HCT116 (cell line): ENCODE measurements at regions not wholly inside any gene's neighbourhood (a gene's known extent, or its start where the extent isn't known, plus 50 kb on each side); places are given as distances from the start of the nearest gene placed in this dataset.

Source experiments
- ATAC-seq: fragments of 200-7000 bp; cut with Tn5 transposase; 2 replicates; pipeline ENCODE4 v1.9.1; 2020; ENCODE audit warnings: mild to moderate bottlenecking, moderate library complexity
- BruUV-seq: library from RNA; stranded (reverse); fragments of 400-500 nt; replicated peaks from 2 replicates; lab custom pipeline; 2021; lab: Mats Ljungman, UMichigan
- CTCF ChIA-PET: fragments of 300-600 bp; sonication (Branson Sonifier 250); formaldehyde crosslinking; loops from one replicate; lab custom pipeline; 2021; ENCODE audit warnings: antibody characterized with exemption; lab: Charles Lee
- POLR2A ChIA-PET: fragments of 300-600, 350-600 bp; sonication (Branson Sonifier 250); formaldehyde crosslinking; loops from one replicate; lab custom pipeline; 2021; ENCODE audit warnings: antibody characterized with exemption; lab: Charles Lee
- RAD21 ChIA-PET, 2 experiments: fragments of 300-600 bp; sonication (Branson Sonifier 250); formaldehyde crosslinking; loops; one replicate each; lab custom pipeline; 2023; ENCODE audit warnings: low total read pairs in 2 of 2; ENCODE audit not compliant: uncharacterized antibody in 2 of 2, unreplicated experiment in 2 of 2, low non-redundant PET in 1 of 2; lab: Charles Lee
- DNase-seq: peaks from one replicate; pipeline ENCODE4 v3.0.0-alpha.2; 2010; ENCODE audit warnings: low read depth, low spot score
- H2AFZ ChIP-seq: fragments of 200-600 bp; shearing (Covaris generic), sonication (generic); 2 replicates; pipeline ENCODE4 v1.6.1; 2017; ENCODE audit warnings: low read depth, mixed run types, mixed read lengths, antibody characterized with exemption, low read length; ENCODE audit not compliant: poor library complexity, severe bottlenecking
- H3K27ac ChIP-seq: 2 replicates; pipeline ENCODE4 v1.5.1; 2012; ENCODE audit warnings: low read depth, low read length
- H3K27me3 ChIP-seq: fragments of 200-600 bp; sonication (generic); 2 replicates; pipeline ENCODE4 v1.6.1; 2016; ENCODE audit warnings: mixed run types, low read length, mixed read lengths; ENCODE audit not compliant: insufficient read depth
- H3K36me3 ChIP-seq, 2 experiments: fragments of 200-500 bp in 1 of 2; fragments of 200-600 bp in 1 of 2; sonication (Bioruptor generic) in 1 of 2; sonication (generic) in 1 of 2; 2 replicates each; pipeline versions ENCODE4 v1.5.1 to v1.6.1; 2014 to 2016; ENCODE audit warnings: low read length in 2 of 2, inconsistent platforms in 1 of 2, mixed read lengths in 1 of 2, mixed run types in 1 of 2; ENCODE audit not compliant: insufficient read depth in 2 of 2, control insufficient read depth in 1 of 2
- H3K4me1 ChIP-seq, 2 experiments: fragments of 200-600 bp in 1 of 2; sonication (generic) in 1 of 2; 2 replicates each; pipeline versions ENCODE4 v1.5.1 to v1.6.1; 2012 to 2017; ENCODE audit warnings: low read length in 2 of 2, inconsistent platforms in 1 of 2, mild to moderate bottlenecking in 1 of 2, mixed read lengths in 1 of 2, mixed run types in 1 of 2, moderate library complexity in 1 of 2; ENCODE audit not compliant: insufficient read depth in 2 of 2, control insufficient read depth in 1 of 2
- H3K4me2 ChIP-seq: fragments of 200-600 bp; sonication (generic); 2 replicates; pipeline ENCODE4 v1.6.1; 2017; ENCODE audit warnings: mixed run types, low read length, mixed read lengths
- H3K4me3 ChIP-seq, 2 experiments: fragments of 200-600 bp in 1 of 2; sonication (generic) in 1 of 2; replicated peaks in 1 of 2; 2 replicates each; pipeline ENCODE4 v1.5.1; 2011 to 2016; ENCODE audit warnings: low read length in 2 of 2, control low read depth in 1 of 2, low read depth in 1 of 2, mild to moderate bottlenecking in 1 of 2, mixed read lengths in 1 of 2, mixed run types in 1 of 2
- H3K79me2 ChIP-seq: fragments of 200-600 bp; sonication (generic); 2 replicates; pipeline ENCODE4 v1.6.1; 2017; ENCODE audit warnings: mild to moderate bottlenecking, mixed run types, low read length, moderate library complexity, mixed read lengths; ENCODE audit not compliant: insufficient read depth
- H3K9ac ChIP-seq: fragments of 200-600 bp; sonication (generic); 2 replicates; pipeline ENCODE4 v1.6.1; 2016; ENCODE audit warnings: low read length, mixed read lengths
- H3K9me2 ChIP-seq: fragments of 200-600 bp; sonication (generic), shearing (Covaris generic); 2 replicates; pipeline ENCODE4 v1.6.1; 2017; ENCODE audit warnings: mixed run types, mild to moderate bottlenecking, moderate library complexity; ENCODE audit not compliant: insufficient read depth
- H3K9me3 ChIP-seq, 2 experiments: fragments of 200-500 bp in 1 of 2; fragments of 200-600 bp in 1 of 2; sonication (Bioruptor generic) in 1 of 2; sonication (generic) in 1 of 2; 2 replicates each; pipeline ENCODE4 v1.6.1; 2014 to 2017; ENCODE audit warnings: low read length in 2 of 2, mixed read lengths in 2 of 2, inconsistent platforms in 1 of 2, low read depth in 1 of 2, mild to moderate bottlenecking in 1 of 2, mixed run types in 1 of 2, moderate library complexity in 1 of 2; ENCODE audit not compliant: control insufficient read depth in 1 of 2, insufficient read depth in 1 of 2
- H4K20me1 ChIP-seq: fragments of 200-600 bp; sonication (generic), shearing (Covaris generic); 2 replicates; pipeline ENCODE4 v1.6.1; 2017; ENCODE audit warnings: mixed run types, mild to moderate bottlenecking, moderate library complexity; ENCODE audit not compliant: insufficient read depth
- ATF3 ChIP-seq: IDR thresholded peaks from 2 replicates; pipeline ENCODE4 v1.6.1; 2012
- CBX3 ChIP-seq: IDR thresholded peaks from 2 replicates; pipeline ENCODE4 v1.6.1; 2012; ENCODE audit warnings: low read depth
- CEBPB ChIP-seq: IDR thresholded peaks from 2 replicates; pipeline ENCODE4 v1.6.1; 2012; ENCODE audit warnings: low read depth
- EGR1 ChIP-seq: IDR thresholded peaks from 2 replicates; pipeline ENCODE4 v1.6.1; 2012; ENCODE audit warnings: low read depth
- ELF1 ChIP-seq: IDR thresholded peaks from 2 replicates; pipeline ENCODE4 v1.6.1; 2012; ENCODE audit warnings: low read depth, borderline replicate concordance
- EZH2phosphoT487 ChIP-seq: fragments of 200-600 bp; IDR thresholded peaks from 2 replicates; pipeline ENCODE4 v1.6.1; 2018; ENCODE audit warnings: antibody characterized with exemption, borderline replicate concordance
- FOSL1 ChIP-seq: IDR thresholded peaks from 2 replicates; pipeline ENCODE4 v1.6.1; 2012; ENCODE audit warnings: low read depth
- MAX ChIP-seq: IDR thresholded peaks from 2 replicates; pipeline ENCODE4 v1.6.1; 2012
- POLR2A ChIP-seq: IDR thresholded peaks from 2 replicates; pipeline ENCODE4 v1.7.0; 2011; ENCODE audit warnings: borderline replicate concordance; ENCODE audit not compliant: insufficient read depth, insufficient read length; ENCODE audit errors: extremely low read depth
- POLR2AphosphoS5 ChIP-seq: IDR thresholded peaks from 2 replicates; pipeline ENCODE4 v1.6.1; 2011; ENCODE audit warnings: mild to moderate bottlenecking, low read depth, low read length, moderate library complexity
- REST ChIP-seq: IDR thresholded peaks from 2 replicates; pipeline ENCODE4 v1.6.1; 2012; ENCODE audit warnings: low read depth
- SIN3A ChIP-seq: IDR thresholded peaks from 2 replicates; pipeline ENCODE4 v1.6.1; 2012; ENCODE audit warnings: low read depth
- SP1 ChIP-seq: IDR thresholded peaks from 2 replicates; pipeline ENCODE4 v1.6.1; 2012; ENCODE audit warnings: low read depth
- SRF ChIP-seq: IDR thresholded peaks from 2 replicates; pipeline ENCODE4 v1.6.1; 2012; ENCODE audit warnings: low read depth
- YY1 ChIP-seq: IDR thresholded peaks from 2 replicates; pipeline ENCODE4 v1.6.1; 2011; ENCODE audit warnings: low read length, low read depth, moderate library complexity, mild to moderate bottlenecking; ENCODE audit not compliant: insufficient replicate concordance; ENCODE audit errors: extremely low read depth
- ZBTB33 ChIP-seq: IDR thresholded peaks from 2 replicates; pipeline ENCODE4 v1.6.1; 2011; ENCODE audit warnings: mild to moderate bottlenecking, low read length, moderate library complexity; ENCODE audit not compliant: insufficient replicate concordance; ENCODE audit errors: extremely low read depth
- ZFX ChIP-seq: fragments of 450-650 bp; IDR thresholded peaks from 2 replicates; pipeline ENCODE4 v1.6.1; 2017
- ZNF274 ChIP-seq: fragments of 200-500 bp; sonication (Bioruptor generic); IDR thresholded peaks from 2 replicates; pipeline ENCODE4 v1.6.1; 2014; ENCODE audit warnings: mild to moderate bottlenecking, low read depth, low read length, inconsistent platforms
- intact Hi-C: fragments of 100-400 bp; cut with micrococcal nuclease; formaldehyde crosslinking; loops from 2 replicates; pipeline ENCODE4 v1.10.0; 2022

GRCh38 chr2:228378696-228379425 lies 197.4 kb upstream of the SPHKAP start:
- Histone ChIP-seq H3K9me2 (no peaks in the 10 kb centered on the region), H3K4me1 (no peaks in the 10 kb centered on the region), H3K9ac (no peak overlapping the region), H4K20me1 (no peaks in the 10 kb centered on the region), H3K36me3 (no peaks in the 10 kb centered on the region), H3K79me2 (no peaks in the 10 kb centered on the region), H3K27me3 (no peaks in the 10 kb centered on the region), H3K4me2 (no peak overlapping the region), H3K27ac (no peak overlapping the region), H2AFZ (no peak overlapping the region), H3K4me3 (no peak overlapping the region), H3K9me3 (no peaks in the 10 kb centered on the region)
- TF ChIP-seq ATF3 = no peak
- TF ChIP-seq EZH2phosphoT487 = no peak
- TF ChIP-seq POLR2A = no peak
- no peak for TF ChIP-seq FOSL1
- no peak for TF ChIP-seq CEBPB
- no peak for TF ChIP-seq SRF
- no peak for TF ChIP-seq SIN3A
- TF ChIP-seq POLR2AphosphoS5 = no peak
- TF ChIP-seq YY1 = no peak
- TF ChIP-seq ELF1 = no peak
- no peak for TF ChIP-seq CBX3
- no peak for TF ChIP-seq ZFX
- no peak for TF ChIP-seq MAX
- TF ChIP-seq ZNF274 = no peak
- TF ChIP-seq ZBTB33 = no peak
- TF ChIP-seq REST = no peak
- no peak for TF ChIP-seq EGR1
- TF ChIP-seq SP1 = no peak
- DNase-seq = no peak
- no TSS peak for BruUV-seq
- ChIA-PET CTCF (no interaction called here), POLR2A (no interaction called here), RAD21 (no interaction called here)
- no peak for ATAC-seq
- intact Hi-C loops = no loop called here
